GM23338 (cell line): ENCODE measurements at regions not wholly inside any gene's neighbourhood (a gene's known extent, or its start where the extent isn't known, plus 50 kb on each side); places are given as distances from the start of the nearest gene placed in this dataset.

Source experiments
- ATAC-seq: fragments of 200-7000 bp; cut with Tn5 transposase; 3 replicates; pipeline ENCODE4 v1.9.1; 2020
- DNase-seq: peaks from one replicate; pipeline ENCODE4 v3.0.0-alpha.2; 2015; ENCODE audit warnings: low spot score
- H2AFZ ChIP-seq: fragments of 200-600 bp; sonication (generic); 2 replicates; pipeline ENCODE4 v1.8.0; 2016; ENCODE audit warnings: antibody characterized with exemption, mild to moderate bottlenecking, moderate library complexity
- H3F3A ChIP-seq: fragments of 200-600 bp; sonication (generic); replicated peaks from 2 replicates; pipeline ENCODE4 v1.8.0; 2017; ENCODE audit warnings: antibody characterized with exemption, mixed run types, low read depth
- H3K27ac ChIP-seq: fragments of 200-600 bp; sonication (generic); 2 replicates; pipeline ENCODE4 v1.6.1; 2016; ENCODE audit warnings: low read depth
- H3K27me3 ChIP-seq: fragments of 200-600 bp; sonication (generic); 2 replicates; pipeline ENCODE4 v1.8.0; 2016; ENCODE audit warnings: mild to moderate bottlenecking, mixed run types, moderate library complexity; ENCODE audit not compliant: insufficient read depth
- H3K36me3 ChIP-seq: fragments of 200-600 bp; sonication (generic); 2 replicates; pipeline ENCODE4 v1.8.0; 2016; ENCODE audit warnings: mild to moderate bottlenecking; ENCODE audit not compliant: insufficient read depth
- H3K4me1 ChIP-seq: fragments of 200-600 bp; sonication (generic); 2 replicates; pipeline ENCODE4 v1.8.0; 2016; ENCODE audit warnings: mild to moderate bottlenecking, moderate library complexity; ENCODE audit not compliant: insufficient read depth
- H3K4me2 ChIP-seq: fragments of 200-600 bp; sonication (generic); 2 replicates; pipeline ENCODE4 v1.7.1; 2017; ENCODE audit warnings: mixed run types
- H3K4me3 ChIP-seq: fragments of 200-600 bp; sonication (generic); 2 replicates; pipeline ENCODE4 v1.6.1; 2016; ENCODE audit warnings: mixed run types
- H3K79me2 ChIP-seq: fragments of 200-600 bp; sonication (generic); replicated peaks from 2 replicates; pipeline ENCODE4 v1.8.0; 2017; ENCODE audit warnings: mild to moderate bottlenecking; ENCODE audit not compliant: insufficient read depth
- H3K9me2 ChIP-seq: fragments of 200-600 bp; sonication (generic); 2 replicates; pipeline ENCODE4 v1.8.0; 2017; ENCODE audit not compliant: insufficient read depth
- H4K20me1 ChIP-seq: fragments of 200-600 bp; sonication (generic); replicated peaks from 2 replicates; pipeline ENCODE4 v1.8.0; 2017; ENCODE audit warnings: mild to moderate bottlenecking; ENCODE audit not compliant: insufficient read depth
- H3K27ac Mint-ChIP-seq: 2 replicates; pipeline ENCODE4 v1.8.0; 2020; ENCODE audit warnings: inconsistent platforms, mild to moderate bottlenecking, moderate library complexity, mixed read lengths
- H3K27me3 Mint-ChIP-seq: 3 replicates; pipeline ENCODE4 v1.8.0; 2022; ENCODE audit warnings: low read depth, mild to moderate bottlenecking, moderate library complexity, mixed read lengths, inconsistent platforms; ENCODE audit not compliant: insufficient read depth, poor library complexity
- H3K36me3 Mint-ChIP-seq: 3 replicates; pipeline ENCODE4 v1.8.0; 2021; ENCODE audit warnings: low read depth, mild to moderate bottlenecking, inconsistent platforms, moderate library complexity, mixed read lengths
- H3K4me1 Mint-ChIP-seq: 3 replicates; pipeline ENCODE4 v1.8.0; 2020; ENCODE audit warnings: mild to moderate bottlenecking, inconsistent platforms, mixed read lengths
- H3K4me3 Mint-ChIP-seq: 3 replicates; pipeline ENCODE4 v1.8.0; 2021; ENCODE audit warnings: moderate library complexity, mild to moderate bottlenecking, inconsistent platforms, mixed read lengths
- H3K9me3 Mint-ChIP-seq: 3 replicates; pipeline ENCODE4 v1.8.0; 2020; ENCODE audit warnings: moderate library complexity, mild to moderate bottlenecking, inconsistent platforms, mixed read lengths
- CREB1 ChIP-seq: fragments of 250-450 bp; sonication (Bioruptor Pico); IDR thresholded peaks from 2 replicates; pipeline ENCODE4 v1.5.0; 2020; ENCODE audit warnings: low read depth, mild to moderate bottlenecking, moderate library complexity
- CTCF ChIP-seq, 2 experiments: fragments of 200-600 bp in 1 of 2; sonication (generic) in 1 of 2; conservative IDR thresholded peaks; 2 replicates each; pipeline versions ENCODE4 v1.5.1 to v1.6.1; 2016 to 2017; ENCODE audit warnings: antibody characterized with exemption in 2 of 2, low read depth in 2 of 2, mild to moderate bottlenecking in 2 of 2, moderate library complexity in 1 of 2
- ETS1 ChIP-seq: IDR thresholded peaks from 2 replicates; pipeline ENCODE4 v1.6.1; 2016; ENCODE audit warnings: antibody characterized with exemption
- EZH2 ChIP-seq: fragments of 200-600 bp; sonication (generic); IDR thresholded peaks from one replicate; pipeline ENCODE4 v1.8.0; 2017; ENCODE audit warnings: antibody characterized with exemption, mild to moderate bottlenecking, low read depth; ENCODE audit not compliant: unreplicated experiment
- EZH2phosphoT487 ChIP-seq: fragments of 200-600 bp; sonication (generic); IDR thresholded peaks from one replicate; pipeline ENCODE4 v1.8.1; 2018; ENCODE audit warnings: antibody characterized with exemption; ENCODE audit not compliant: unreplicated experiment
- JUNB ChIP-seq: IDR thresholded peaks from one replicate; pipeline ENCODE4 v1.6.1; 2016; ENCODE audit warnings: antibody characterized with exemption; ENCODE audit not compliant: unreplicated experiment
- NANOG ChIP-seq: IDR thresholded peaks from 2 replicates; pipeline ENCODE4 v1.6.1; 2016; ENCODE audit warnings: antibody characterized with exemption, borderline replicate concordance
- POLR2AphosphoS5 ChIP-seq: IDR thresholded peaks from 2 replicates; pipeline ENCODE4 v1.6.1; 2016; ENCODE audit warnings: antibody characterized with exemption, low read depth
- REST ChIP-seq: IDR thresholded peaks from one replicate; pipeline ENCODE4 v1.6.1; 2018; ENCODE audit warnings: antibody characterized with exemption; ENCODE audit not compliant: unreplicated experiment
- STAT1 ChIP-seq: IDR thresholded peaks from one replicate; pipeline ENCODE4 v1.6.1; 2016; ENCODE audit warnings: antibody characterized with exemption; ENCODE audit not compliant: unreplicated experiment
- ZNF114 ChIP-seq: fragments of 250-450 bp; sonication (Bioruptor Pico); IDR thresholded peaks from 2 replicates; pipeline ENCODE4 v1.5.0; 2020; ENCODE audit warnings: mild to moderate bottlenecking, moderate library complexity
- ZNF331 ChIP-seq: fragments of 250-450 bp; sonication (Bioruptor Pico); IDR thresholded peaks from 2 replicates; pipeline ENCODE4 v1.5.0; 2020; ENCODE audit warnings: low read depth, mild to moderate bottlenecking, moderate library complexity
- ZNF462 ChIP-seq: fragments of 250-450 bp; sonication (Bioruptor Pico); IDR thresholded peaks from 2 replicates; pipeline ENCODE4 v1.5.0; 2020; ENCODE audit warnings: mild to moderate bottlenecking, moderate library complexity

GRCh38 chr1:30635391-30635975, 87.9 kb downstream of the MATN1 start:
- Mint-ChIP-seq H3K36me3 (no peaks in the 10 kb centered on the region), H3K4me3 (no peak overlapping the region), H3K27me3 (no peaks in the 10 kb centered on the region), H3K4me1 (no peaks in the 10 kb centered on the region), H3K9me3 (no peaks in the 10 kb centered on the region), H3K27ac (no peak overlapping the region)
- Histone ChIP-seq H3K4me1 (no peaks in the 10 kb centered on the region), H3K4me3 (no peak overlapping the region), H3K36me3 (no peaks in the 10 kb centered on the region), H3K9me2 (no peaks in the 10 kb centered on the region), H3K27me3 (no peaks in the 10 kb centered on the region), H3F3A (no peaks in the 10 kb centered on the region), H3K79me2 (no peaks in the 10 kb centered on the region), H2AFZ (no peak overlapping the region), H3K4me2 (no peak overlapping the region), H3K27ac (no peak overlapping the region), H4K20me1 (no peaks in the 10 kb centered on the region)
- ATAC-seq (no peak), DNase-seq (no peak)
- no peak for TF ChIP-seq EZH2
- no peak for TF ChIP-seq JUNB
- no peak for TF ChIP-seq ETS1
- no peak for TF ChIP-seq CREB1 (CRISPR knock-in tag)
- TF ChIP-seq CTCF (conservative IDR thresholded peaks at IDR 0.05; ENCODE audit: low read depth in 2 of 2), result no peak
- TF ChIP-seq STAT1, result no peak
- TF ChIP-seq ZNF462 (CRISPR knock-in tag), result no peak
- TF ChIP-seq EZH2phosphoT487, result no peak
- no peak for TF ChIP-seq ZNF331 (CRISPR knock-in tag)
- TF ChIP-seq REST, result no peak
- no peak for TF ChIP-seq POLR2AphosphoS5
- no peak for TF ChIP-seq NANOG
- TF ChIP-seq ZNF114 (CRISPR knock-in tag), result no peak
